K562 (cell line): ENCODE measurements at regions not wholly inside any gene's neighbourhood (a gene's known extent, or its start where the extent isn't known, plus 50 kb on each side); places are given as distances from the start of the nearest gene placed in this dataset.

Source experiments
- CBFA2T3 ChIP-seq: fragments of 450-650 bp; IDR thresholded peaks from 2 replicates; pipeline ENCODE4 v1.6.1; 2017
- CBX1 ChIP-seq: sonication (generic); IDR thresholded peaks from 2 replicates; pipeline ENCODE4 v1.6.1; 2016; ENCODE audit warnings: antibody characterized with exemption, low read depth, mild to moderate bottlenecking
- CREB1 ChIP-seq, 2 experiments: sonication (generic) in 1 of 2; formaldehyde crosslinking in 1 of 2; IDR thresholded peaks; 2 replicates each; pipeline versions ENCODE4 v1.6.1 to v1.8.0; 2012 to 2022; ENCODE audit warnings: inconsistent platforms in 1 of 2, mild to moderate bottlenecking in 1 of 2, missing genetic modification reagents in 1 of 2, moderate library complexity in 1 of 2
- E2F6 ChIP-seq, 2 experiments: IDR thresholded peaks; 2 replicates each; pipeline ENCODE4 v1.6.1; 2011; ENCODE audit warnings: borderline replicate concordance in 1 of 2, control low read depth in 1 of 2, low read depth in 1 of 2, low read length in 1 of 2, mild to moderate bottlenecking in 1 of 2, mixed read lengths in 1 of 2, moderate library complexity in 1 of 2; ENCODE audit not compliant: insufficient read depth in 1 of 2, insufficient read length in 1 of 2, poor library complexity in 1 of 2, severe bottlenecking in 1 of 2; ENCODE audit errors: extremely low read depth in 1 of 2
- FOXA1 ChIP-seq: fragments of 450-650 bp; IDR thresholded peaks from 2 replicates; pipeline ENCODE4 v1.6.1; 2016; ENCODE audit warnings: mild to moderate bottlenecking, borderline replicate concordance
- GATAD2A ChIP-seq: fragments of 450-650 bp; IDR thresholded peaks from 2 replicates; pipeline ENCODE4 v1.6.1; 2017
- GTF2B ChIP-seq: IDR thresholded peaks from 2 replicates; pipeline ENCODE4 v1.6.1; 2011; ENCODE audit not compliant: insufficient read length; ENCODE audit errors: extremely low read depth
- HCFC1 ChIP-seq: IDR thresholded peaks from 2 replicates; pipeline ENCODE4 v1.6.1; 2012; ENCODE audit warnings: low read depth, low read length, improper control_type of control experiment
- NFE2L1 ChIP-seq: fragments of 450-650 bp; IDR thresholded peaks from 2 replicates; pipeline ENCODE4 v1.6.1; 2016; ENCODE audit warnings: missing genetic modification characterization, low read depth, mild to moderate bottlenecking, missing compliant biosample characterization, moderate library complexity, borderline replicate concordance
- NFRKB ChIP-seq: fragments of 450-650 bp; IDR thresholded peaks from 2 replicates; pipeline ENCODE4 v1.6.1; 2016; ENCODE audit warnings: low read depth
- PBX2 ChIP-seq, 2 experiments: IDR thresholded peaks in 1 of 2; conservative IDR thresholded peaks in 1 of 2; 2 replicates each; pipeline ENCODE4 v1.6.1; 2016; ENCODE audit warnings: low read depth in 2 of 2, mild to moderate bottlenecking in 1 of 2, missing compliant biosample characterization in 1 of 2, missing genetic modification characterization in 1 of 2, moderate library complexity in 1 of 2
- PHF8 ChIP-seq: fragments of 200-600 bp; sonication (generic); IDR thresholded peaks from 2 replicates; pipeline ENCODE4 v1.6.1; 2012; ENCODE audit warnings: mixed run types, mild to moderate bottlenecking, inconsistent platforms, low read length, moderate library complexity, borderline replicate concordance
- POLR2H ChIP-seq: IDR thresholded peaks from 2 replicates; pipeline ENCODE4 v1.6.1; 2016; ENCODE audit warnings: missing genetic modification characterization, low read depth, mild to moderate bottlenecking, control low read depth, missing compliant biosample characterization, moderate library complexity
- PREB ChIP-seq: sonication (generic); formaldehyde crosslinking; IDR thresholded peaks from 2 replicates; pipeline ENCODE4 v1.8.1; 2023; ENCODE audit warnings: mild to moderate bottlenecking, missing genetic modification reagents
- RBFOX2 ChIP-seq: fragments of 200-400 bp; formaldehyde crosslinking; IDR thresholded peaks from 2 replicates; pipeline ENCODE4 v1.6.1; 2017; ENCODE audit warnings: low read depth, mild to moderate bottlenecking, low read length, moderate library complexity
- SREBF1 ChIP-seq: fragments of 150-350 bp; IDR thresholded peaks from 2 replicates; pipeline ENCODE4 v1.6.1; 2014; ENCODE audit warnings: antibody characterized with exemption, low read depth, low read length, borderline replicate concordance
- SRSF9 ChIP-seq: fragments of 200-400 bp; formaldehyde crosslinking; IDR thresholded peaks from 2 replicates; pipeline ENCODE4 v1.6.1; 2017; ENCODE audit warnings: low read depth, low read length, borderline replicate concordance
- ZFX ChIP-seq: sonication (generic); formaldehyde crosslinking; IDR thresholded peaks from 2 replicates; pipeline ENCODE4 v1.8.0; 2022; ENCODE audit warnings: mild to moderate bottlenecking, missing genetic modification reagents, moderate library complexity
- ZNF316 ChIP-seq: fragments of 450-650 bp; IDR thresholded peaks from 2 replicates; pipeline ENCODE4 v1.6.1; 2016
- ZNF324 ChIP-seq: fragments of 250-450 bp; sonication (Bioruptor Pico); IDR thresholded peaks from 2 replicates; pipeline ENCODE4 v1.4.0; 2020; ENCODE audit warnings: mild to moderate bottlenecking
- TF ChIP-seq, protein P1 (sequence below): fragments of 250-450 bp; sonication (Bioruptor Pico); IDR thresholded peaks from 2 replicates; pipeline ENCODE4 v1.8.0; 2022; ENCODE audit warnings: moderate library complexity, mild to moderate bottlenecking, inconsistent platforms
- TF ChIP-seq, protein P2 (sequence below): fragments of 250-450 bp; sonication (Bioruptor Pico); IDR thresholded peaks from 2 replicates; pipeline ENCODE4 v1.8.0; 2021; ENCODE audit warnings: moderate library complexity, mild to moderate bottlenecking, inconsistent platforms

DNA sequence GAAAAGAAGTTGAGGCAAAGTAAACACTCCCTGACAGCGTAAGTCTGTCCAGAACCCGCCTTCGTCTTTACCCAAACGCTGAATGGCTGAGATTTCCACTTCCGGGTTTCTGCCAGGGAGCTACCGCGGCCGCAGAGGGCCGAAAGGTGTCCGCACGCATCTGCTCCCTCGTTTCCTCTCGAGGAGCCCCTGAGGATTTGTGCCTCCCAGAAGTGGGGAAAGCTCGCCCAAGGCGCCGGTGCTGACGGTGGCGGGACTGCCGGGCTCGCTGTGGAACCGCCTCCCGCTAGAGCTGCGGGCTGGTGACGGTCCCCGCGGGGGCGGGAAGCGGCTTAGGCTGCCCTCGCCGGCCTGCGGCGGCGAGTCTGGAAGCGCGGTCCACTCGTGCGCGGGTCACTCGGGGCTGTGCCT is 1760.2 kb upstream of the DEFB115 start (continued):
- peak; percentile 72 to 84 for TF ChIP-seq E2F6 (IDR thresholded peaks at IDR 0.05; ENCODE audit: borderline replicate concordance in 1 of 2, extremely low read depth in 1 of 2, insufficient read depth in 1 of 2, insufficient read length in 1 of 2, low read depth in 1 of 2, low read length in 1 of 2, poor library complexity in 1 of 2, severe bottlenecking in 1 of 2)
- no peak for TF ChIP-seq NFRKB
- TF ChIP-seq PREB = no peak
- TF ChIP-seq FOXA1 = no peak
- TF ChIP-seq, protein P1, sequence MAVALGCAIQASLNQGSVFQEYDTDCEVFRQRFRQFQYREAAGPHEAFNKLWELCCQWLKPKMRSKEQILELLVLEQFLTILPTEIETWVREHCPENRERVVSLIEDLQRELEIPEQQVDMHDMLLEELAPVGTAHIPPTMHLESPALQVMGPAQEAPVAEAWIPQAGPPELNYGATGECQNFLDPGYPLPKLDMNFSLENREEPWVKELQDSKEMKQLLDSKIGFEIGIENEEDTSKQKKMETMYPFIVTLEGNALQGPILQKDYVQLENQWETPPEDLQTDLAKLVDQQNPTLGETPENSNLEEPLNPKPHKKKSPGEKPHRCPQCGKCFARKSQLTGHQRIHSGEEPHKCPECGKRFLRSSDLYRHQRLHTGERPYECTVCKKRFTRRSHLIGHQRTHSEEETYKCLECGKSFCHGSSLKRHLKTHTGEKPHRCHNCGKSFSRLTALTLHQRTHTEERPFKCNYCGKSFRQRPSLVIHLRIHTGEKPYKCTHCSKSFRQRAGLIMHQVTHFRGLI = no peak
- no peak for TF ChIP-seq NFE2L1 (tag)
- TF ChIP-seq ZNF316 = no peak
- TF ChIP-seq, protein P2, sequence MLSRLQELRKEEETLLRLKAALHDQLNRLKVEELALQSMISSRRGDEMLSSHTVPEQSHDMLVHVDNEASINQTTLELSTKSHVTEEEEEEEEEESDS (CRISPR knock-in tag) = no peak
- no peak for TF ChIP-seq GATAD2A
- TF ChIP-seq ZNF324 (CRISPR knock-in tag) = no peak
- peak; percentile 40 for TF ChIP-seq ZFX
- TF ChIP-seq CREB1 (IDR thresholded peaks at IDR 0.05) = 0 out of 2 replicates have a peak, but pooled peaks have one; percentile 24
- TF ChIP-seq CREB1 (CRISPR knock-in tag; IDR thresholded peaks at IDR 0.05) = no peak
- TF ChIP-seq SREBF1 = no peak
- TF ChIP-seq RBFOX2 = peak; percentile 74
- TF ChIP-seq SRSF9 = no peak
- TF ChIP-seq PBX2 (CRISPR knock-in tag; IDR thresholded peaks at IDR 0.05; ENCODE audit: low read depth) = no peak
- TF ChIP-seq PBX2 (tag; conservative IDR thresholded peaks at IDR 0.05; ENCODE audit: low read depth) = no peak
- no peak for TF ChIP-seq CBX1
- TF ChIP-seq HCFC1 = 0 out of 2 replicates have a peak, but pooled peaks have one; percentile 10
- TF ChIP-seq POLR2H (tag) = no peak
- no peak for TF ChIP-seq GTF2B
- TF ChIP-seq CBFA2T3 = no peak
- TF ChIP-seq PHF8 = peak; percentile 48; the same call in 1 of the 2 replicates
